ENCODE measurements at regions not wholly inside any gene's neighbourhood (a gene's known extent, or its start where the extent isn't known, plus 50 kb on each side); places are given as distances from the start of the nearest gene placed in this dataset.

DNA sequence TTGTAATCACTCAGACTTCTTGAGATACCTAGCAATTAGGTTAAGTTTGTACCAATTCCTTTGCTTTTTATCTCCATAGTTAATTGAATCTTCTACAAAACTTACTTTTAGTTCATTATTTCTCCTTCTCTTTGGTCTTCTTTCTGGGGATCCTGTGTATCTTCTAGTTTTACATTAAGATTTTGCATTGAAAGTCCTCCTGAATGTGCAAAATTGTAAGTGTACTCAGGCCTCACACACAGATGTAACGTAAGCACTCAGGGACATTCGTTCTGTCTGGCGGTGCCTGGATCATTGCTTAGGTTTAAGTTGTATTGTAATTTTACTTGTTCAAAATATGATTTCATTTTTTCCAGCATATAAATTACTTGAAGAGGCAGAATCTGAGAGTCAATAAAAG is 222.6 kb upstream of the CPHXL start:
- TF ChIP-seq, protein P1, sequence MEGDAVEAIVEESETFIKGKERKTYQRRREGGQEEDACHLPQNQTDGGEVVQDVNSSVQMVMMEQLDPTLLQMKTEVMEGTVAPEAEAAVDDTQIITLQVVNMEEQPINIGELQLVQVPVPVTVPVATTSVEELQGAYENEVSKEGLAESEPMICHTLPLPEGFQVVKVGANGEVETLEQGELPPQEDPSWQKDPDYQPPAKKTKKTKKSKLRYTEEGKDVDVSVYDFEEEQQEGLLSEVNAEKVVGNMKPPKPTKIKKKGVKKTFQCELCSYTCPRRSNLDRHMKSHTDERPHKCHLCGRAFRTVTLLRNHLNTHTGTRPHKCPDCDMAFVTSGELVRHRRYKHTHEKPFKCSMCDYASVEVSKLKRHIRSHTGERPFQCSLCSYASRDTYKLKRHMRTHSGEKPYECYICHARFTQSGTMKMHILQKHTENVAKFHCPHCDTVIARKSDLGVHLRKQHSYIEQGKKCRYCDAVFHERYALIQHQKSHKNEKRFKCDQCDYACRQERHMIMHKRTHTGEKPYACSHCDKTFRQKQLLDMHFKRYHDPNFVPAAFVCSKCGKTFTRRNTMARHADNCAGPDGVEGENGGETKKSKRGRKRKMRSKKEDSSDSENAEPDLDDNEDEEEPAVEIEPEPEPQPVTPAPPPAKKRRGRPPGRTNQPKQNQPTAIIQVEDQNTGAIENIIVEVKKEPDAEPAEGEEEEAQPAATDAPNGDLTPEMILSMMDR (IDR thresholded peaks at IDR 0.05; ENCODE audit: low read depth, low read length), result no peak
- TF ChIP-seq POLR2A (IDR thresholded peaks at IDR 0.05; ENCODE audit: extremely low read depth, insufficient read length) (no peak), MYC (IDR thresholded peaks at IDR 0.05; ENCODE audit: low read depth, low read length) (no peak)
- TF ChIP-seq, protein P2, sequence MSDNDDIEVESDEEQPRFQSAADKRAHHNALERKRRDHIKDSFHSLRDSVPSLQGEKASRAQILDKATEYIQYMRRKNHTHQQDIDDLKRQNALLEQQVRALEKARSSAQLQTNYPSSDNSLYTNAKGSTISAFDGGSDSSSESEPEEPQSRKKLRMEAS (IDR thresholded peaks at IDR 0.05; ENCODE audit: low read depth, low read length), result no peak

Measured in NB4 (cell line).